Neutrophil (primary cell): ENCODE measurements at regions not wholly inside any gene's neighbourhood (a gene's known extent, or its start where the extent isn't known, plus 50 kb on each side); places are given as distances from the start of the nearest gene placed in this dataset.
"Not testable (repeated sequence)": the region's sequence is repeated elsewhere in the genome, so short reads cannot be mapped to it uniquely, and the experiment has no call there.

Source experiments
- H3K27ac ChIP-seq: fragments of 200-600 bp; sonication (generic); 2 replicates; pipeline ENCODE4 v1.5.1; 2016; ENCODE audit warnings: mild to moderate bottlenecking, moderate library complexity
- H3K27me3 ChIP-seq: fragments of 200-600 bp; sonication (generic); 2 replicates; pipeline ENCODE4 v1.6.0; 2016; ENCODE audit warnings: mild to moderate bottlenecking
- H3K36me3 ChIP-seq: fragments of 200-600 bp; sonication (generic); 2 replicates; pipeline ENCODE4 v1.5.1; 2017
- H3K4me1 ChIP-seq, 2 experiments: fragments of 200-600 bp in 1 of 2; sonication (generic) in 1 of 2; 1 replicate in 1 of 2; 2 replicates in 1 of 2; pipeline versions ENCODE4 v1.5.1 to v1.6.1; 2013 to 2016; ENCODE audit warnings: low read depth in 1 of 2, low read length in 1 of 2, mild to moderate bottlenecking in 1 of 2, moderate library complexity in 1 of 2; ENCODE audit not compliant: control insufficient read depth in 1 of 2, insufficient read depth in 1 of 2
- H3K4me3 ChIP-seq, 2 experiments: fragments of 200-600 bp in 1 of 2; sonication (generic) in 1 of 2; 1 replicate in 1 of 2; 2 replicates in 1 of 2; pipeline ENCODE4 v1.5.1; 2013 to 2016; ENCODE audit warnings: low read depth in 1 of 2, low read length in 1 of 2, mild to moderate bottlenecking in 1 of 2, moderate library complexity in 1 of 2
- H3K9me3 ChIP-seq: fragments of 200-600 bp; sonication (generic); 2 replicates; pipeline ENCODE4 v1.5.1; 2016
- CTCF ChIP-seq: fragments of 200-600 bp; sonication (generic); IDR thresholded peaks from 2 replicates; pipeline ENCODE4 v1.5.1; 2016; ENCODE audit warnings: antibody characterized with exemption

- Histone ChIP-seq H3K27me3 (no peaks in the 10 kb centered on the region), H3K27ac (no peak overlapping the region), H3K36me3 (no peaks in the 10 kb centered on the region), H3K4me3 (no peak overlapping the region), H3K9me3 (no peaks in the 10 kb centered on the region), H3K4me1 (no peaks in the 10 kb centered on the region)
- TF ChIP-seq CTCF: no peak
Observed at GRCh38 chr2:220748875-220749479, 823.1 kb downstream of the EPHA4 start.

- no peak for TF ChIP-seq CTCF
- H3K4me3 ChIP-seq: no peak overlapping the region
Observed at GRCh38 chr2:220753486-220753885, 818.6 kb downstream of the EPHA4 start.

GRCh38 chr2:220756653-220757052 is 815.5 kb downstream of the EPHA4 start:
- no peak overlapping the region for H3K4me3 ChIP-seq
- TF ChIP-seq CTCF: no peak

More at GRCh38 chr2:220753486-220753885, 818.6 kb downstream of the EPHA4 start:
- Histone ChIP-seq H3K4me1 (no peaks in the 10 kb centered on the region), H3K36me3 (no peaks in the 10 kb centered on the region), H3K27ac (no peak overlapping the region), H3K9me3 (no peaks in the 10 kb centered on the region), H3K27me3 (no peaks in the 10 kb centered on the region)

GRCh38 chr2:220758376-220758775 is 813.7 kb downstream of the EPHA4 start:
- H3K9me3 ChIP-seq, H3K36me3 ChIP-seq, H3K4me1 ChIP-seq, H3K4me3 ChIP-seq, H3K27ac ChIP-seq, H3K27me3 ChIP-seq: not testable (repeated sequence)

More at GRCh38 chr2:220756653-220757052, 815.5 kb downstream of the EPHA4 start:
- no peaks in the 10 kb centered on the region for H3K9me3 ChIP-seq
- H3K27ac ChIP-seq: no peak overlapping the region
- H3K4me1 ChIP-seq: no peaks in the 10 kb centered on the region
- H3K36me3 ChIP-seq: no peaks in the 10 kb centered on the region
- H3K27me3 ChIP-seq: no peaks in the 10 kb centered on the region

- Histone ChIP-seq H3K9me3 (no peaks in the 10 kb centered on the region), H3K4me3 (no peak overlapping the region), H3K27me3 (no peaks in the 10 kb centered on the region), H3K27ac (no peak overlapping the region), H3K36me3 (no peaks in the 10 kb centered on the region), H3K4me1 (no peaks in the 10 kb centered on the region)
- no peak for TF ChIP-seq CTCF
Observed at GRCh38 chr2:220764171-220764570, 807.9 kb downstream of the EPHA4 start.

- Histone ChIP-seq H3K4me1 (no peaks in the 10 kb centered on the region), H3K9me3 (no peaks in the 10 kb centered on the region), H3K27ac (no peak overlapping the region), H3K36me3 (no peaks in the 10 kb centered on the region), H3K4me3 (no peak overlapping the region), H3K27me3 (no peaks in the 10 kb centered on the region)
- no peak for TF ChIP-seq CTCF
Observed at GRCh38 chr2:220767591-220768255, 804.4 kb downstream of the EPHA4 start.
